ENCODE measurements at regions not wholly inside any gene's neighbourhood (a gene's known extent, or its start where the extent isn't known, plus 50 kb on each side); places are given as distances from the start of the nearest gene placed in this dataset.
"Not testable (repeated sequence)": the region's sequence is repeated elsewhere in the genome, so short reads cannot be mapped to it uniquely, and the experiment has no call there.

GRCh38 chr4:133278591-133278990 lies 129.5 kb downstream of the PCDH10 start:
- ChIA-PET CTCF (no interaction called here), POLR2A (no interaction called here)
- TF ChIP-seq FOXK2 (IDR thresholded peaks at IDR 0.05) (no peak), NFRKB (IDR thresholded peaks at IDR 0.05) (no peak), ARNT (IDR thresholded peaks at IDR 0.05) (no peak), ZNF384 (IDR thresholded peaks at IDR 0.05) (no peak), SP1 (IDR thresholded peaks at IDR 0.05) (no peak), TARDBP (IDR thresholded peaks at IDR 0.05) (no peak), HDGF (IDR thresholded peaks at IDR 0.05; ENCODE audit: borderline replicate concordance) (no peak), BHLHE40 (IDR thresholded peaks at IDR 0.05; ENCODE audit: borderline replicate concordance) (no peak), PKNOX1 (IDR thresholded peaks at IDR 0.05) (no peak), FOXA1 (IDR thresholded peaks at IDR 0.05) (no peak), FOXM1 (IDR thresholded peaks at IDR 0.05; ENCODE audit: borderline replicate concordance) (no peak), SUZ12 (IDR thresholded peaks at IDR 0.05) (no peak), LEF1 (IDR thresholded peaks at IDR 0.05; ENCODE audit: borderline replicate concordance) (no peak), CTBP1 (IDR thresholded peaks at IDR 0.05; ENCODE audit: borderline replicate concordance) (no peak), L3MBTL2 (conservative IDR thresholded peaks at IDR 0.05) (no peak), ELF4 (IDR thresholded peaks at IDR 0.05) (no peak)
- DNase-seq (ENCODE audit: extremely low spot score): no peak

DNA sequence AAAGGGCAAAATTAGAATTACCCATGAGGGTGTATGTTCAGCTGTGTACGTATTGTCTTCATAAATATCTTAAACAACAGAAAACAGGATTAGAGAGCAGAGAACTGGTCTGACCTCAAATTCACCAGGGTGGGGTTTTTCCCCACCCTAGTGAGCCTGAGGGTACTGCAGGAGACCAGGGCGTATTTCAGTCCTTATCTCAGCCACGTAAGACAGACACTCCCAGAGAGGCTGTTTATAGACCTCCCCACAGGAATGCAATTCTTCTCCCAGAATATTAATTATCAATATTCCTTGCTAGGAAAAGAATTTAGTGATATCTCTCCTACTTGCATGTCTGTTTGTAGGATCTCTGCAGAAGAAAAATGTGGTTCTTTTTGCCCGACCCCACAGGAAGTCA lies 128.8 kb downstream of the PCDH10 start:
- CTCF ChIA-PET; POLR2A ChIA-PET; DNase-seq (ENCODE audit: extremely low spot score): not testable (repeated sequence)

DNA sequence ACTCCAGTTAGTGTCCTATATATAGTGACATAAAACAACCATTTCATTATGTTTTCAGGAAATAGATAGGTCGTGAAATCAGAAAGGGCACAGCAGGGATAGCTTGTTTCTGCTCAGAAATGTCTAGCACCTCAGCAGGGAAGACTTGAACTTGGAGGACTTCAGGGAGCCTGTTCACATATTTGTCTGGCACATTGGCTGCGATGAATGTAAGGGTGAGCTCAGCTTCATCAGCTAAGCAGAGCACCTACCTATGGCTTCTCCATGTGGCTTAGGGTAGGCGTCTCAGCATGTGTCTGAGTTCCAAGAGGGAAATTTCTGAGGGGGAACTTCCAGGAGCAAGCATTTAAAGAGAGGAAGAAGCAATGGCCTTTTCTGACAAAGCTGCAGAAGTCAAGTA lies 126.2 kb downstream of the PCDH10 start:
- POLR2A ChIA-PET: no interaction called here
- CTCF ChIA-PET: no interaction called here
- TF ChIP-seq FOXK2 (IDR thresholded peaks at IDR 0.05) (no peak), CTBP1 (IDR thresholded peaks at IDR 0.05; ENCODE audit: borderline replicate concordance) (no peak), FOXM1 (IDR thresholded peaks at IDR 0.05; ENCODE audit: borderline replicate concordance) (no peak), SUZ12 (IDR thresholded peaks at IDR 0.05) (no peak), BHLHE40 (IDR thresholded peaks at IDR 0.05; ENCODE audit: borderline replicate concordance) (no peak), L3MBTL2 (conservative IDR thresholded peaks at IDR 0.05) (no peak), PKNOX1 (IDR thresholded peaks at IDR 0.05) (no peak), ELF4 (IDR thresholded peaks at IDR 0.05) (no peak), FOXA1 (IDR thresholded peaks at IDR 0.05) (no peak), HDGF (IDR thresholded peaks at IDR 0.05; ENCODE audit: borderline replicate concordance) (no peak), NFRKB (IDR thresholded peaks at IDR 0.05) (no peak), ARNT (IDR thresholded peaks at IDR 0.05) (no peak), SP1 (IDR thresholded peaks at IDR 0.05) (no peak), LEF1 (IDR thresholded peaks at IDR 0.05; ENCODE audit: borderline replicate concordance) (no peak), ZNF384 (IDR thresholded peaks at IDR 0.05) (no peak), TARDBP (IDR thresholded peaks at IDR 0.05) (no peak)
- DNase-seq (ENCODE audit: extremely low spot score): no peak

DNA sequence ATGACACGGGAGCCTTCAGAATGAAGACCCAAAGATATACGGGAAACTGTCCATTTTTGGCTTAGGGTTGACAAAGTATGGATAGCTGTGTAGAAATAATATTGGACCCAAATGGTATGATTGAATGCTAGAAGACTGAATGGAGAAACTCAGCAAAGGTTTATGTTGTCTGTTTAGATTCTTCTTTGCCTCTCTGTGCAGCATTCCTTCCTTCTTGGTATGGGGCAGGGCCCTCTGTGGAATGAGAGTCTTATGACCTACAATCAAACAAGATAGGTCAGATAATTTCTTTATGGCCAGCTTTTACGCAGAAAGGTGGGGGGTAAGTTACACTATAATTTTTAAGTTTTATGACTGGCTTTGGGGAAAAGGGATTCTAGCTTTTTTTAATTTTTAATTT lies 124.3 kb downstream of the PCDH10 start:
- DNase-seq (ENCODE audit: extremely low spot score): no peak
- ChIA-PET CTCF (no interaction called here), POLR2A (no interaction called here)
- no peak for TF ChIP-seq HDGF (IDR thresholded peaks at IDR 0.05; ENCODE audit: borderline replicate concordance)
- no peak for TF ChIP-seq LEF1 (IDR thresholded peaks at IDR 0.05; ENCODE audit: borderline replicate concordance)

- DNase-seq (ENCODE audit: extremely low spot score): no peak
- no peak for TF ChIP-seq ARNT (IDR thresholded peaks at IDR 0.05)
- TF ChIP-seq FOXM1 (IDR thresholded peaks at IDR 0.05; ENCODE audit: borderline replicate concordance): no peak
- TF ChIP-seq PKNOX1 (IDR thresholded peaks at IDR 0.05): no peak
- TF ChIP-seq SUZ12 (IDR thresholded peaks at IDR 0.05): no peak
- TF ChIP-seq BHLHE40 (IDR thresholded peaks at IDR 0.05; ENCODE audit: borderline replicate concordance): no peak
- no peak for TF ChIP-seq CTBP1 (IDR thresholded peaks at IDR 0.05; ENCODE audit: borderline replicate concordance)
- TF ChIP-seq NFRKB (IDR thresholded peaks at IDR 0.05): no peak
- no peak for TF ChIP-seq FOXA1 (IDR thresholded peaks at IDR 0.05)
- TF ChIP-seq SP1 (IDR thresholded peaks at IDR 0.05): no peak
- TF ChIP-seq TARDBP (IDR thresholded peaks at IDR 0.05): no peak
- TF ChIP-seq LEF1 (IDR thresholded peaks at IDR 0.05; ENCODE audit: borderline replicate concordance): no peak
- TF ChIP-seq HDGF (IDR thresholded peaks at IDR 0.05; ENCODE audit: borderline replicate concordance): no peak
- TF ChIP-seq L3MBTL2 (conservative IDR thresholded peaks at IDR 0.05): no peak
- TF ChIP-seq ZNF384 (IDR thresholded peaks at IDR 0.05): no peak
- no peak for TF ChIP-seq FOXK2 (IDR thresholded peaks at IDR 0.05)
- no peak for TF ChIP-seq ELF4 (IDR thresholded peaks at IDR 0.05)
- POLR2A ChIA-PET: interaction anchor here (0.6 kb wide), 2 partner anchors 120 to 121 kb away, joined by 3 read pairs; partner anchors contain the start of gene PCDH10
- CTCF ChIA-PET: interaction anchor here (1.0 kb wide), 1 partner anchor 12 kb away, joined by 3 read pairs; no protein-coding TSS in a partner anchor
Observed at GRCh38 chr4:133270021-133270570, 121.0 kb downstream of the PCDH10 start.

DNA sequence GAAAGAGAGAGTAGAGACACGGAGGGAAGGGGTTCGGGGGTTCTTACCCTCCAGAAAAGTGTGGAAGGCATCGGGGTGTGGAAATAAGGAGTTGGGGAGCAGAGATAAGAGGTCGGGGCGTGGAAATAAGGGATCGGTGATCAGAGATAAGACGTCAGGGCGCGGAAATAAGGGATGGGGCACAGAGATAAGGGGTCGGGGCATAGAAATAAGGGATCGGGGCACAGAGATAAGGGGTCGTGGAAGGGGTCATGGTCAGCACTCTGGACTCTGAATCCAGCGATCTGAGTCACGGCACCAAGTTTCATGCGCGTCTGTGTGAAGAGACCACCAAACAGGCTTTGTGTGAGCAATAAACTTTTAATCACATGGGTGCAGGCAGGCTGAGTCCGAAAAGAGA lies 119.1 kb downstream of the PCDH10 start:
- CTCF ChIA-PET: no interaction called here
- no peak for DNase-seq (ENCODE audit: extremely low spot score)
- no peak for TF ChIP-seq HDGF (IDR thresholded peaks at IDR 0.05; ENCODE audit: borderline replicate concordance)
- TF ChIP-seq PKNOX1 (IDR thresholded peaks at IDR 0.05): no peak
- no peak for TF ChIP-seq LEF1 (IDR thresholded peaks at IDR 0.05; ENCODE audit: borderline replicate concordance)
- no peak for TF ChIP-seq NFRKB (IDR thresholded peaks at IDR 0.05)
- no peak for TF ChIP-seq FOXA1 (IDR thresholded peaks at IDR 0.05)
- no peak for TF ChIP-seq ZNF384 (IDR thresholded peaks at IDR 0.05)
- TF ChIP-seq TARDBP (IDR thresholded peaks at IDR 0.05): no peak
- TF ChIP-seq ELF4 (IDR thresholded peaks at IDR 0.05): no peak
- no peak for TF ChIP-seq L3MBTL2 (conservative IDR thresholded peaks at IDR 0.05)
- TF ChIP-seq FOXK2 (IDR thresholded peaks at IDR 0.05): no peak
- no peak for TF ChIP-seq SUZ12 (IDR thresholded peaks at IDR 0.05)
- TF ChIP-seq FOXM1 (IDR thresholded peaks at IDR 0.05; ENCODE audit: borderline replicate concordance): no peak
- TF ChIP-seq ARNT (IDR thresholded peaks at IDR 0.05): no peak
- TF ChIP-seq BHLHE40 (IDR thresholded peaks at IDR 0.05; ENCODE audit: borderline replicate concordance): no peak
- TF ChIP-seq CTBP1 (IDR thresholded peaks at IDR 0.05; ENCODE audit: borderline replicate concordance): no peak
- no peak for TF ChIP-seq SP1 (IDR thresholded peaks at IDR 0.05)
- POLR2A ChIA-PET: no interaction called here

GRCh38 chr4:133267506-133267905 lies 118.4 kb downstream of the PCDH10 start:
- POLR2A ChIA-PET; CTCF ChIA-PET; DNase-seq (ENCODE audit: extremely low spot score): not testable (repeated sequence)

- CTCF ChIA-PET; POLR2A ChIA-PET; DNase-seq (ENCODE audit: extremely low spot score): not testable (repeated sequence)
Observed at GRCh38 chr4:133266966-133267365, 117.9 kb downstream of the PCDH10 start.

DNA sequence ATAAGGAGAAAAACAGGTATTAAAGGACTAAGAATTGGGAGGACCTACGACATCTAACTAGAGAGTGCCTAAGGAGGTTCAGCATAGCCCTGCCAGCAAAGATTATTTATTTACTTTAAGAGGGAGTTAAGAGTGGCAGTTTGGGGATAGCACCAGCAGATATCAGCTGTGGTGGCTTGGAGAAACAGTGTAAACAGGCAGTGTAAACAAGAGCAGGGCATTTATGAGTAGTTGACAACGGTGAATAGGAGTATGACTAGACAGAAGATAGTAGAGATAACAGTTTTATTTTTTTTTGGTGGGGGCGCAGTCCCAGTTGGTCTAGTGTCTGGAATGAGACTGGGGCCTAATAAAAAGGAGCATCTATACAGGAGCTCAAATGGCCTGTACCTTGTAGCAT lies 115.2 kb downstream of the PCDH10 start:
- DNase-seq (ENCODE audit: extremely low spot score); CTCF ChIA-PET: not testable (repeated sequence)
- POLR2A ChIA-PET: interaction anchor here (0.6 kb wide), 1 partner anchor 117 kb away, joined by 3 read pairs; no protein-coding TSS in a partner anchor

All from HEK293T (cell line).